BLaER1 treated with 17β-estradiol and CSF1 and Interleukin-3, amounts not matched to agents 10 nM and 100 nM (cell line): ENCODE measurements at regions not wholly inside any gene's neighbourhood (a gene's known extent, or its start where the extent isn't known, plus 50 kb on each side); places are given as distances from the start of the nearest gene placed in this dataset.

Experiments
- H3K27ac ChIP-seq, 11 experiments: shearing (Covaris generic); formaldehyde crosslinking; 2 replicates each; pipeline ENCODE4 v1.8.1; 2022
- H3K27me3 ChIP-seq, 11 experiments: shearing (Covaris generic); formaldehyde crosslinking; 2 replicates each; pipeline ENCODE4 v1.8.1; 2022
- H3K36me3 ChIP-seq, 11 experiments: shearing (Covaris generic); formaldehyde crosslinking; 2 replicates each; pipeline ENCODE4 v1.8.1; 2022
- H3K4me1 ChIP-seq, 10 experiments: shearing (Covaris generic); formaldehyde crosslinking; 2 replicates each; pipeline ENCODE4 v1.8.1; 2022
- H3K4me2 ChIP-seq, 11 experiments: shearing (Covaris generic); formaldehyde crosslinking; 2 replicates each; pipeline ENCODE4 v1.8.1; 2022
- H3K4me3 ChIP-seq, 10 experiments: shearing (Covaris generic); formaldehyde crosslinking; 2 replicates each; pipeline ENCODE4 v1.8.1; 2022
- H3K9ac ChIP-seq, 11 experiments: shearing (Covaris generic); formaldehyde crosslinking; 2 replicates each; pipeline ENCODE4 v1.8.1; 2022
- H3K9me3 ChIP-seq, 11 experiments: shearing (Covaris generic); formaldehyde crosslinking; replicated peaks in 1 of 11; 2 replicates each; pipeline ENCODE4 v1.8.1; 2022
- H4K20me1 ChIP-seq, 11 experiments: shearing (Covaris generic); formaldehyde crosslinking; 2 replicates each; pipeline ENCODE4 v1.8.1; 2022
- Cebpa-rat ChIP-seq, 11 experiments: shearing (Covaris generic); IDR thresholded peaks; 2 replicates each; pipeline ENCODE4 v1.8.1; 2022

DNA sequence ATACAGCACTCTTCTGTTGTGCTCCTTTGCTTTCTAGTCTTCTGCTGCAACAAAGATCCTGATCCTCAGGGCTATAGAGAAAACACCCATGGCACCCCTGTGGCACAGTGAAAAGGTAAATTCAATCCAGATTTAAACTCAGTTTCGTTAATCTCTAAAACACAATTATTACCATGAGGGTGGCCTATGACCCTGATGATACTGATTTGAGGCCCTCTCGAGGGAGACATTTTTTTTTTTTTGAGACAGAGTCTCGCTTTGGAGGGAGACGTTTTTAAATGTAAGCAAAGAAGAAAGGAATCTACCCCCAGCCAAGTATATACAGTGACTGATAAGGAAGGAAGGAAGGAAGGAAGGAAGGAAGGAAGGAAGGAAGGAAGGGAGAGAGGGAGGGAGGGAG, 967.8 kb upstream of the DIAPH2 start:
- Histone ChIP-seq H3K27me3 (peaks cover 60 to 88% (median 79%) of the 10 kb centered on the region in 11 experiments), H3K4me1 (no peaks in the 10 kb centered on the region), H3K9me3 (peaks cover 0 to 11% (median 0%) of the 10 kb centered on the region in 11 experiments; a peak in 4 of 22 replicates), H3K27ac (no peak overlapping the region), H4K20me1 (peaks cover 0 to 5% (median 0%) of the 10 kb centered on the region in 11 experiments; a peak in 2 of 22 replicates), H3K36me3 (no peaks in the 10 kb centered on the region), H3K9ac (no peak overlapping the region), H3K4me2 (no peak overlapping the region), H3K4me3 (no peak overlapping the region)
- TF ChIP-seq Cebpa-rat (IDR thresholded peaks at IDR 0.05), result no peak

- no peak overlapping the region for H3K4me3 ChIP-seq
- H4K20me1 ChIP-seq, result peaks cover 0 to 5% (median 0%) of the 10 kb centered on the region in 11 experiments; a peak in 2 of 22 replicates
- H3K4me1 ChIP-seq, result no peaks in the 10 kb centered on the region
- H3K9ac ChIP-seq, result no peak overlapping the region
- peaks cover 0 to 11% (median 0%) of the 10 kb centered on the region in 11 experiments; a peak in 4 of 22 replicates for H3K9me3 ChIP-seq
- H3K27me3 ChIP-seq, result peaks cover 72 to 94% (median 88%) of the 10 kb centered on the region in 11 experiments
- H3K36me3 ChIP-seq, result no peaks in the 10 kb centered on the region
- H3K4me2 ChIP-seq, result no peak overlapping the region
- TF ChIP-seq Cebpa-rat (IDR thresholded peaks at IDR 0.05), result no peak
- no peak overlapping the region for H3K27ac ChIP-seq
Measured at GRCh38 chrX:95718746-95719145, 965.9 kb upstream of the DIAPH2 start.

- no peaks in the 10 kb centered on the region for H3K4me1 ChIP-seq
- peaks cover 0 to 7% (median 0%) of the 10 kb centered on the region in 11 experiments; a peak in 1 of 22 replicates for H3K9me3 ChIP-seq
- H3K9ac ChIP-seq, result no peak overlapping the region
- H3K4me2 ChIP-seq, result no peak overlapping the region
- no peak for TF ChIP-seq Cebpa-rat (IDR thresholded peaks at IDR 0.05)
- H3K27ac ChIP-seq, result no peak overlapping the region
- no peaks in the 10 kb centered on the region for H3K36me3 ChIP-seq
- peaks cover 0 to 5% (median 0%) of the 10 kb centered on the region in 11 experiments; a peak in 2 of 22 replicates for H4K20me1 ChIP-seq
- H3K27me3 ChIP-seq, result peaks cover 79 to 97% (median 93%) of the 10 kb centered on the region in 11 experiments
- no peak overlapping the region for H3K4me3 ChIP-seq
Measured at GRCh38 chrX:95721011-95721410, 963.6 kb upstream of the DIAPH2 start.

- no peak overlapping the region for H3K4me3 ChIP-seq
- peaks cover 0 to 2% (median 0%) of the 10 kb centered on the region in 11 experiments; a peak in 2 of 22 replicates for H4K20me1 ChIP-seq
- H3K4me1 ChIP-seq, result no peaks in the 10 kb centered on the region
- no peaks in the 10 kb centered on the region for H3K9me3 ChIP-seq
- no peak for TF ChIP-seq Cebpa-rat (IDR thresholded peaks at IDR 0.05)
- no peak overlapping the region for H3K4me2 ChIP-seq
- H3K9ac ChIP-seq, result no peak overlapping the region
- H3K27ac ChIP-seq, result no peak overlapping the region
- peaks cover 76 to 100% (median 97%) of the 10 kb centered on the region in 11 experiments for H3K27me3 ChIP-seq
- H3K36me3 ChIP-seq, result no peaks in the 10 kb centered on the region
Measured at GRCh38 chrX:95728446-95728845, 956.2 kb upstream of the DIAPH2 start.

DNA sequence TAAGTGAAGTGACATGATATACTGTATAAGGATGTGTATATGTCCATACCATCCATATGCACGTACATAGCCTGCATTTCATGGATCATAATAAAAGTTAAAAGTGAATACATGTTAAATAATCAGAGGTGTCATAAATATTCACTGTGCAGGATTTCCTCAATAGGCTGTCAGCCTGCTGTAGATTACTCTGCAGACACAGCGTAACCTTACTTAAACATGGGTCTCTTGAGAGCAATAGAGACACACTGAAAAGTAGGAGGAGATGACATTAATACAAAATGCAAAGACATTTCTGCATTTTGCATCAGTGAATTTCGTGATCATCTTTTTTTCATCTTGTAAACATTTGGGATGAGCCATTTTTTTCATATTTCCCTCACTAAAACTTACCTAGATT, 955.2 kb upstream of the DIAPH2 start:
- Histone ChIP-seq H3K36me3 (no peaks in the 10 kb centered on the region), H3K9ac (no peak overlapping the region), H3K4me2 (no peak overlapping the region), H3K9me3 (no peaks in the 10 kb centered on the region), H3K4me3 (no peak overlapping the region), H3K27ac (no peak overlapping the region), H4K20me1 (peaks cover 0 to 3% (median 0%) of the 10 kb centered on the region in 11 experiments; a peak in 2 of 22 replicates), H3K27me3 (peaks cover 67 to 98% (median 93%) of the 10 kb centered on the region in 11 experiments), H3K4me1 (peaks cover 0 to 6% (median 0%) of the 10 kb centered on the region in 10 experiments; a peak in 1 of 20 replicates)
- no peak for TF ChIP-seq Cebpa-rat (IDR thresholded peaks at IDR 0.05)

DNA sequence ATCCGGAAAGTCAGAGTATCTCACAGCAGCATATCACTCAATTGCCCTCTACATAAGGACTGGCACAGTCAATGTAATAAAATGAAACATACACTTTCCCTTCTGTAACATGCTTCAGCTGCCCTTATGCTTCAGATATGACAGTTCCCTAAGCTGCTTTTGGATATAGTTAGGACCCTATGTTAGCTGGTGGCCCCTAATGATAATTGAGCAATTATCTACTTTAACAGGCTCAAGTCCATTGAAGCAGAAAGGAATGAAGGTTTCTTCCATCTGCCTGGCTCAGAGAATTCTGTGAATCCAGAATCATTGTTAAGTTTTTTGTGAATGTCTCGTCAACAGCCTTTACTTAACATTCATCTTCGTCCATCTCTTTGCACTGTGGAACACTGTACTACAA, 951.2 kb upstream of the DIAPH2 start:
- no peak overlapping the region for H3K4me3 ChIP-seq
- peaks cover 39 to 90% (median 82%) of the 10 kb centered on the region in 11 experiments for H3K27me3 ChIP-seq
- H4K20me1 ChIP-seq, result peaks cover 0 to 3% (median 0%) of the 10 kb centered on the region in 11 experiments; a peak in 2 of 22 replicates
- H3K9me3 ChIP-seq, result no peaks in the 10 kb centered on the region; a peak in 1 of 22 replicates
- H3K27ac ChIP-seq, result no peak overlapping the region
- peaks cover 0 to 6% (median 0%) of the 10 kb centered on the region in 10 experiments; a peak in 1 of 20 replicates for H3K4me1 ChIP-seq
- H3K4me2 ChIP-seq, result 0 out of 22 replicates have a peak overlapping the region, but pooled peaks of 1 of the 11 experiments have one; percentile 5
- H3K36me3 ChIP-seq, result no peaks in the 10 kb centered on the region
- no peak overlapping the region for H3K9ac ChIP-seq
- TF ChIP-seq Cebpa-rat (IDR thresholded peaks at IDR 0.05), result no peak

GRCh38 chrX:95754411-95754810, 930.2 kb upstream of the DIAPH2 start:
- Histone ChIP-seq H3K27ac (no peak overlapping the region), H3K27me3 (peaks cover 36 to 99% (median 75%) of the 10 kb centered on the region in 11 experiments; a peak in 20 of 22 replicates), H3K36me3 (no peaks in the 10 kb centered on the region), H3K9me3 (0 out of 22 replicates have a peak, but pooled peaks cover 0 to 4% (median 0%) of the 10 kb centered on the region in 11 experiments), H4K20me1 (no peaks in the 10 kb centered on the region), H3K4me2 (no peak overlapping the region), H3K9ac (no peak overlapping the region), H3K4me1 (no peaks in the 10 kb centered on the region), H3K4me3 (no peak overlapping the region)
- no peak for TF ChIP-seq Cebpa-rat (IDR thresholded peaks at IDR 0.05)

DNA sequence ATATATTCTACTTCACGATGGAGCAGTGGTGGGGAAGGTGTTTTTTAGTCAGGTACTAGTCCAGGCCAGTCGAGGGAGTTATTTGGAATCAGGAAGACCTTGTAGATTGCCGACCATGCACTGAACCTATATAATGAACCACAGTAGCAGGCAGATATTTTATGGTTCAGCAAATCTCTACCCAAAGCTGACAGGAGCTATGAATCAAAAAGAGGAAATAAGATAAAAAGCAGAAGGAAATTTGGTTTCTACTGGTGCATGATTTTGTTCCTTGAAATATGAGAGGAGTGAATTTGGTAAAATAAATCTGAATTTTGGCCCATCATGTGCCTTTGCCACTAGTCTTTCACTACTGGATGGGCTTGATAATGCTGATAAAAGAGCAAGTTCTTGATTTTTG, 924.3 kb upstream of the DIAPH2 start:
- Histone ChIP-seq H3K36me3 (no peaks in the 10 kb centered on the region), H3K4me2 (peak overlapping the region in 4 of 11 experiments; percentile 27 to 62 (median 38); a peak in 6 of 22 replicates), H3K4me3 (no peak overlapping the region), H4K20me1 (no peaks in the 10 kb centered on the region; a peak in 1 of 22 replicates), H3K27me3 (peaks cover 19 to 91% (median 53%) of the 10 kb centered on the region in 11 experiments; a peak in 20 of 22 replicates), H3K4me1 (peaks cover 0 to 9% (median 3%) of the 10 kb centered on the region in 10 experiments; a peak in 6 of 20 replicates), H3K9me3 (no peaks in the 10 kb centered on the region), H3K9ac (no peak overlapping the region), H3K27ac (no peak overlapping the region)
- TF ChIP-seq Cebpa-rat (IDR thresholded peaks at IDR 0.05), result no peak

GRCh38 chrX:95762716-95763115, 921.9 kb upstream of the DIAPH2 start:
- peaks cover 0 to 9% (median 3%) of the 10 kb centered on the region in 10 experiments; a peak in 6 of 20 replicates for H3K4me1 ChIP-seq
- H3K36me3 ChIP-seq, result no peaks in the 10 kb centered on the region
- no peak overlapping the region for H3K9ac ChIP-seq
- peaks cover 30 to 92% (median 64%) of the 10 kb centered on the region in 11 experiments for H3K27me3 ChIP-seq
- no peaks in the 10 kb centered on the region; a peak in 2 of 22 replicates for H4K20me1 ChIP-seq
- no peak overlapping the region for H3K4me2 ChIP-seq
- no peak for TF ChIP-seq Cebpa-rat (IDR thresholded peaks at IDR 0.05)
- no peak overlapping the region for H3K4me3 ChIP-seq
- no peak overlapping the region for H3K27ac ChIP-seq
- H3K9me3 ChIP-seq, result no peaks in the 10 kb centered on the region
